AG09319 (cell line): ENCODE measurements at regions not wholly inside any gene's neighbourhood (a gene's known extent, or its start where the extent isn't known, plus 50 kb on each side); places are given as distances from the start of the nearest gene placed in this dataset.

ENCODE experiments used
- DNase-seq: peaks from one replicate; pipeline ENCODE4 v3.0.0-alpha.2; 2010; ENCODE audit warnings: low read depth; ENCODE audit errors: extremely low read depth
- TF ChIP-seq, protein P1 (sequence below): IDR thresholded peaks from 2 replicates; pipeline ENCODE4 v1.5.1; 2011; ENCODE audit warnings: low read depth, mild to moderate bottlenecking, inconsistent platforms, low read length, moderate library complexity

DNA sequence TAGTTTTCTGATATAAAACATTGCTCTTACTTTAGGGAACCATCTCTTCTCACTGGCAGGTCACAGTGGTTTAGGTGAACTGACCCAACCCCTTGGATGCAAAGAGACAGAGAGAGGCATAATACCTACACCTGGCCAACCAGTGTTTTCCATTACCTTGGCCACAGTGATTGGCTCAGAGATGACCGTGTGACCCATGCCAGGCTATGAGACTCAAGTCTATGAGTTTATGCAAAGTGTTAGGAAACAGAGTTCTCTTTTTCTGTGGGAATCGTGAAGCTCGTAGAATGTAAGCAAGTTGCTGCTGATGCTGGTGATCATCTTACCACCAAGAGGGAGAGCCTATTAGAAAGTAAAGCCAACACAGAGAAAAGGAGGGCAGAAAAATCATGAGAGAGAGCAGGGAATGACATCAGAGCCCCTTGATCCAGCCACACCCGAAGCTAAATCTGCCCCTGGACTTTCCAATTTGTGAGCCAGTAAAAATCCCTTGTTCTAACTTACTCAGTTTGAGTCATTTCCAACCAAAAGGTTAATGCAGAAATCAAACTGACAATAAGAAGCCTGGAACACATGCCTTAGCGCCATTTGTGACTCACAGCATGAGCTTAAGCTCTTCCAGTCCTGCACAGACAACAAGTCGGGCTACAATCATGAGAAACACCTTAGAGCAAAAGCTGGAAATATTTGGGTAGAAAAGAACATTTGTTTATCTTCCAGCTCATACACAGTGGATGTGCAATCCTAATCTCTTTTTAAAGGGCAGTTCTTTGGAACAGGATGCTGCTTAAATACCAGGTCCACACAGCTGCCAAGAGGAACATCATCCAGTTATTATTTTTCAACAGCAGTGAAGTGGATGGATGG lies 81.3 kb upstream of the KAZN start:
- DNase-seq: peak; percentile 93

DNA sequence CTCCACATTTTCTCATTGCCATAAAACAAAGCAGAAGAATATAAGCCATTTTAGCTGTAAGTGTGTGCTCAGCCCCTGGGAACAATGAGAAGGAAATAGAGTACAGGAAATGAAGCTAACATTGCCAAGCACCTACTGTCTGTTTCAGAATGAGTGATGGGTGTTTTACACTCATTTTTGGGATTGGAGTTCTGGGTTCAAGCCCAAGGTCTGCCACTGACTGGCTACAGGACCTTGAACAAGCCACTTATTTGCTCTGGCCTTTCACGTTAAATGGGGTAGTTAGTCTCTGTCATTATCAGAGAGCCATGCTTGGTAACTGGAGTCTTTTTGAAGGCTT lies 80.7 kb upstream of the KAZN start:
- TF ChIP-seq, protein P1, sequence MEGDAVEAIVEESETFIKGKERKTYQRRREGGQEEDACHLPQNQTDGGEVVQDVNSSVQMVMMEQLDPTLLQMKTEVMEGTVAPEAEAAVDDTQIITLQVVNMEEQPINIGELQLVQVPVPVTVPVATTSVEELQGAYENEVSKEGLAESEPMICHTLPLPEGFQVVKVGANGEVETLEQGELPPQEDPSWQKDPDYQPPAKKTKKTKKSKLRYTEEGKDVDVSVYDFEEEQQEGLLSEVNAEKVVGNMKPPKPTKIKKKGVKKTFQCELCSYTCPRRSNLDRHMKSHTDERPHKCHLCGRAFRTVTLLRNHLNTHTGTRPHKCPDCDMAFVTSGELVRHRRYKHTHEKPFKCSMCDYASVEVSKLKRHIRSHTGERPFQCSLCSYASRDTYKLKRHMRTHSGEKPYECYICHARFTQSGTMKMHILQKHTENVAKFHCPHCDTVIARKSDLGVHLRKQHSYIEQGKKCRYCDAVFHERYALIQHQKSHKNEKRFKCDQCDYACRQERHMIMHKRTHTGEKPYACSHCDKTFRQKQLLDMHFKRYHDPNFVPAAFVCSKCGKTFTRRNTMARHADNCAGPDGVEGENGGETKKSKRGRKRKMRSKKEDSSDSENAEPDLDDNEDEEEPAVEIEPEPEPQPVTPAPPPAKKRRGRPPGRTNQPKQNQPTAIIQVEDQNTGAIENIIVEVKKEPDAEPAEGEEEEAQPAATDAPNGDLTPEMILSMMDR: no peak
- DNase-seq: no peak

More for the DNA sequence above, 81.3 kb upstream of the KAZN start:
- TF ChIP-seq, protein P1: no peak

DNA sequence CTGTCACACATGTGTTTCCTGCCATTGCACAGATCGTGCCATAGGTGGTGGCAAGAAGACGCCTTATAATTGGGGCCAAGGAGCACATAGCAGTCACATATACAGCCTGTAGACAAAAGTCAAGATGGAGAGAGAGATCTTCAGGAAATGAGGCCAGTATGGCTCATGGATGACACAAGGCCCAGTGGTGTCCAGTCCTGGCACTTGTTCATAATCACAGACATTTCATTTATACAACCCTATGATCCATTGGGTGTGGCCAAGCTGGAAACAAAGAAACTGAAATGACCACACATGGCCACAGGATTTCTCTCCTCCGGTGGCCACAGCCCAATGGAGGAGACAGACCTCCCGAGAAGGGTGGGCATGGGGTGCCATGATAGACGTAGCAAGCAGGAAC lies 78.5 kb upstream of the KAZN start:
- no peak for DNase-seq
- TF ChIP-seq, protein P1: no peak

DNA sequence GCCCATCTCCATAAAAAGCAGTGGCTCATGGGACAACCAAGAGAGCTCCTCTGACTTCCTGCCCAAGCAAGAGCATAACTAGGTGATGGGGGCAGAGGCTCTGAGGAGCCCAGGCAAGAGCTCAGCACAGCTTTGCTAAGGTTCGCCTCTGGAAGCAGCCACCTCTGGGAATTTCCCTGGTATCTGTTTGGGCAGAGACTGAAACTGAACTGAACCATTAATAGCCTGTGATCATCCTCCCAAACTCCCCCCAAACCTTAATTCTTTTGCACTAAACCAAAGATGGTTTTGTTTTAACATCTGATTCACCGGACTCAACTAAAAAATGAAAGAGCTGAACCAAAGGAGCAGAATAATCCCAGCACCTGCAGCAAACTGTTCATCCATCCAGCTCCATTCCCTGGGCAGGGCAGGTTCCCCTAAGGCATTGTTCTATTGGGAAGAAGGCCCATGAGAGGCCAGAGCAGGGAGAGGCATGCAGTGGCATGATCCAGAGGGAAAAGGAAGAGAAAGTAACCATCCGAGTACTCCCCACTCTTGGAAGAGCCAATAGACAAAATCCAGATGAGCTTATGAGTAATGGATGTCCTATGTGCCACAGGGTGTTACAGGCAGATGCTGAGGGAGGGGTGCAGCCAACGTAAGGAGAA lies 77.8 kb upstream of the KAZN start:
- TF ChIP-seq, protein P1: no peak

DNA sequence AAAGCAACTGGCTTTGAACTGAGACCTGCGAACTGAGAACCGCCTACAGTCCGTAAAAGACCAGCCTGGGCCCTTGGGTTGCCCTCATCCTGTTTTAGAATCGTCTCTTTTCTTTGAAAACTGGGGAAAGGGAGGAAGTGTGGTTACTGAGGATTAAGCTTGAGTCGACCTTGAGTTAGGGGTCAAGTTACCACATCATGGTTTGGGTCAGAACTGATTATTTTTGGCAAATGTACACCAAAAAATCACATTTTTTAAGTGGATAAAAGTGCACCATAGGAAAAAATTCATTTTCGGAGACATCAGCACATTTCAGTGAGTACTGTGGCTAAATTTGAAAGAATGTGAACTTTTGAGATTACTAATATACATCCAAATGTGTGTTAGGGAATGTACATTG lies 76.9 kb upstream of the KAZN start:
- TF ChIP-seq, protein P1: no peak
- no peak for DNase-seq

More for the DNA sequence above, 77.8 kb upstream of the KAZN start:
- DNase-seq: no peak

DNA sequence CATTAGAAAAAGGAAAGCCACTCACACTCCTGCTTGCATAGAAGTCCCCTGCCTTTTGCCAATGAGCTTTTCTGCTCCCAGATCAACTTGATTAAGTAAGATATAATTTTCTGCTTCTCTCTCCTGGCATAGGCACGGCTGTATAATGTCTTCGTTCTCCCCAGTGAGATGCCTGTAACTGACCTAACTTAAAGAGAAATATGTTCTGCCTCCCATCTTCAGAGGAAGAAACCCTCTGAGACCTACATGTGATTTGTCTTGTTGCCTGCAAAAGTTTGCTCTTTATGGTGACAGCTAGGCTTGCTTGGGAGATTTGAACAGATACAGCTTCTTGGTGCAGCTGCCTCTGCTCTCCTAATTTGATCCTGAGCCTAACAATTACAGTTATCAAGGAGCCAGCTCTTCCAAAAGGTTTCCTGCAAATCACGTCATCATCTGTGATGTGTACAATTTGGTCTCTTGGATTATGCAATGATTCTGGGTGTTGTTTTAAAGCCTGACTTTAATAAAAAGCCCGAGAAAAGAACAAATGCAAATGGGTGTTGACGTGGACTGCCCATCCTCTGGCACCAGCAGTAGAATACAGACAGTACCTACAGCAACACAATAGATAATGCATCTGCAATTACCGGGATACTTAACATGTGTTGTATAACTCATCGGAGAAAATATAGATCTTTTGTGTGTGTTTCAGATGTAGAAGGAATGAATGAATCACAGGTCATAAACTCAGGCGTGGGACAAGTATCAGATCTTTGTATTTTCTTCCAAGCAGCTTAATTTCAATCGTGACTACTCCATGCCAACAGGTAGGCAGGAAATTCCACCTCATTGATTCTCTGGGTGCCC lies 76.2 kb upstream of the KAZN start:
- TF ChIP-seq, protein P1: no peak
- DNase-seq: peak; percentile 57

DNA sequence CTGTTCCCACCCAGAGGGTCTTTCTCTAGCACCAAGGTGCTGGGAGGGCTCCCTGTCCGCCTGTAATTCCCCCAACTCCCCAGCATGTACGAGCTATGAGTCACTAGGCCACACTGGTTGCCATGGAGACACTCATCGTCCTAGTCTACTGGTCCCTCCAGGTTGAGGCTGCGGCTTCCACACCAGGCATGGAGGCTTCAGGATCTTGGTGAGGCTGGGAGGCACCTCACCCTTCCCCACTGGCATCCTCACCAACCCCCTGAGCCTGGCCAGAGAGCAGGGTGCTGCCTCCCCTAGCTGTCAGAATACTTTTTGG lies 75.6 kb upstream of the KAZN start:
- DNase-seq: peak; percentile 55
- TF ChIP-seq, protein P1: no peak
